ENCODE measurements at regions not wholly inside any gene's neighbourhood (a gene's known extent, or its start where the extent isn't known, plus 50 kb on each side); places are given as distances from the start of the nearest gene placed in this dataset.
"Not testable (repeated sequence)": the region's sequence is repeated elsewhere in the genome, so short reads cannot be mapped to it uniquely, and the experiment has no call there.

GRCh38 chr1:198950036-198950435 is 311.2 kb downstream of the PTPRC start:
- TF ChIP-seq CTCF (conservative IDR thresholded peaks at IDR 0.05; ENCODE audit: low read depth, low read length), result no peak
- Histone ChIP-seq H3K27ac (no peak overlapping the region), H3K36me3 (ENCODE audit: insufficient read depth) (no peaks in the 10 kb centered on the region), H3K4me3 (IDR thresholded peaks at IDR 0.05; ENCODE audit: insufficient read depth, low read depth, low read length) (no peak overlapping the region), H3K9ac (no peak overlapping the region), H2AFZ (ENCODE audit: low read depth) (no peak overlapping the region), H4K20me1 (ENCODE audit: insufficient read depth) (no peaks in the 10 kb centered on the region), H3K4me2 (no peak overlapping the region), H3K27me3 (ENCODE audit: insufficient read depth, low read depth) (no peaks in the 10 kb centered on the region), H3K4me1 (ENCODE audit: low read depth, poor library complexity, severe bottlenecking) (no peaks in the 10 kb centered on the region), H3K79me2 (ENCODE audit: insufficient read depth, low read depth) (no peaks in the 10 kb centered on the region)

- no peak overlapping the region for H3K9ac ChIP-seq
- H2AFZ ChIP-seq (ENCODE audit: low read depth), result no peak overlapping the region
- no peaks in the 10 kb centered on the region for H3K79me2 ChIP-seq (ENCODE audit: insufficient read depth, low read depth)
- H3K4me2 ChIP-seq, result no peak overlapping the region
- no peak overlapping the region for H3K27ac ChIP-seq
- no peaks in the 10 kb centered on the region for H4K20me1 ChIP-seq (ENCODE audit: insufficient read depth)
- no peak for TF ChIP-seq CTCF (conservative IDR thresholded peaks at IDR 0.05; ENCODE audit: low read depth, low read length)
- H3K4me3 ChIP-seq (IDR thresholded peaks at IDR 0.05; ENCODE audit: insufficient read depth, low read depth, low read length), result no peak overlapping the region
- H3K36me3 ChIP-seq (ENCODE audit: insufficient read depth), result no peaks in the 10 kb centered on the region
- H3K27me3 ChIP-seq (ENCODE audit: insufficient read depth, low read depth), result no peaks in the 10 kb centered on the region
- H3K4me1 ChIP-seq (ENCODE audit: low read depth, poor library complexity, severe bottlenecking), result no peaks in the 10 kb centered on the region
Observed at GRCh38 chr1:198955085-198955484, 316.2 kb downstream of the PTPRC start.

DNA sequence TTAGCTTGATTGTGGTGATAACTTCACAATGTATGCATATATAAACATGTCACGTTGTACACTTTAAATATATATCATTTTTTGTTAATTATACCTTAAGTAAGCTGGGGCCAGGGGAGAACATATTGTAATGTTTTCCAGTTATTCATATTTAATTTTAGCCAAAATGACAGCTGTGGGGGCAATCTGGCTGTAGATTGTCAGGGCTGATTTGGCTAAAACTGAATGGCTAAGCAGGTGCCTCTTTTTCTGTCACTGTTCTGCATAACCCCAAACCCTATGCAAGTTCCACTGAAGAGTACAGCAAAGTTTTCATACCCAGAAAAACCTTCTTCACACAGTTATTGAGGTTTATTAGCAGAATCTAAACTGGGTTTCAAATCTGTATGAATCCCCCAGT is 318.2 kb downstream of the PTPRC start:
- no peak overlapping the region for H3K27ac ChIP-seq
- H3K79me2 ChIP-seq (ENCODE audit: insufficient read depth, low read depth), result no peaks in the 10 kb centered on the region
- H3K9ac ChIP-seq, result no peak overlapping the region
- H3K4me1 ChIP-seq (ENCODE audit: low read depth, poor library complexity, severe bottlenecking), result no peaks in the 10 kb centered on the region
- no peaks in the 10 kb centered on the region for H3K36me3 ChIP-seq (ENCODE audit: insufficient read depth)
- H3K4me3 ChIP-seq (IDR thresholded peaks at IDR 0.05; ENCODE audit: insufficient read depth, low read depth, low read length), result no peak overlapping the region
- H3K27me3 ChIP-seq (ENCODE audit: insufficient read depth, low read depth), result no peaks in the 10 kb centered on the region
- no peak overlapping the region for H2AFZ ChIP-seq (ENCODE audit: low read depth)
- no peak for TF ChIP-seq CTCF (conservative IDR thresholded peaks at IDR 0.05; ENCODE audit: low read depth, low read length)
- H3K4me2 ChIP-seq, result no peak overlapping the region
- H4K20me1 ChIP-seq (ENCODE audit: insufficient read depth), result no peaks in the 10 kb centered on the region

DNA sequence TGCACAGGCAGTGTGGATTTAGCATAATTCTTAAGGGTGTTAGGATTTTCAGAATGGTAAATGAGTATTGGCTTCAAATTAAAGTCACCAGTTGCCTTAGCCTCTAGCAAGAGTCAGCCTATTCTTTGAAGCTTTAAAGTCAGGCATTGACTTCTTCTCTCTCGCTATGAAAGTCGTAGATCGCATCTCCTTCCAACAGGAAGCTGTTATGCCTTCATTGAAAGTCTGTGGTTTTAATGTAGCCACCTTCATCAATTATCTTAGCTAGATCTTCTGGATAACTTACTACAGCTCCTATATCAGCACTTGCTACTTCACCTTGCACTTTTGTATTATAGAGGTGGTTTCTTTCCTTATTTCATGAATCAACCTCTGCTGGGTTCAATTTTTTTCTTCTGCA is 320.2 kb downstream of the PTPRC start:
- Histone ChIP-seq H3K79me2 (ENCODE audit: insufficient read depth, low read depth) (no peaks in the 10 kb centered on the region), H3K4me1 (ENCODE audit: low read depth, poor library complexity, severe bottlenecking) (no peaks in the 10 kb centered on the region), H4K20me1 (ENCODE audit: insufficient read depth) (no peaks in the 10 kb centered on the region), H3K27me3 (ENCODE audit: insufficient read depth, low read depth) (no peaks in the 10 kb centered on the region), H3K9ac (no peak overlapping the region), H3K4me2 (no peak overlapping the region), H3K36me3 (ENCODE audit: insufficient read depth) (no peaks in the 10 kb centered on the region), H3K27ac (no peak overlapping the region), H3K4me3 (IDR thresholded peaks at IDR 0.05; ENCODE audit: insufficient read depth, low read depth, low read length) (no peak overlapping the region), H2AFZ (ENCODE audit: low read depth) (no peak overlapping the region)
- no peak for TF ChIP-seq CTCF (conservative IDR thresholded peaks at IDR 0.05; ENCODE audit: low read depth, low read length)

DNA sequence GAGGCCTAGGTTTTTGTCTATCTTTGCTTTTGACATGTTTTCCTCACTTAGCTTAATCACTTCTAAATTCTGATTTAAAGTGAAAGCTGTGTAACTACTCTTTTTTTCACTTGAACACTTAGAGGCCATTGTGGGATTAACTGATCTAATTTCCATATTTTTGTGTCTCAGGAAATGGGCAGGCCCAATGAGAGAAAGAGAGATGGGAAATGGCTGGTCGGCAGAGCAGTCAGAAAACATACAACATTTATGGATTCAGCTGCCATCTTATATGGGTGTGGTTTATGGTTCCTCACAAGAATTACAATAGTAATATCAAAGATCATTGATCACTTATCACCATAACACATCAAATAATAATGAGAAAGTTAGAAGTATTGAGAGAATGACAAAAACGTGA is 320.8 kb downstream of the PTPRC start:
- Histone ChIP-seq H3K36me3 (ENCODE audit: insufficient read depth) (no peaks in the 10 kb centered on the region), H2AFZ (ENCODE audit: low read depth) (no peak overlapping the region), H3K4me2 (no peak overlapping the region), H3K27ac (no peak overlapping the region), H3K27me3 (ENCODE audit: insufficient read depth, low read depth) (no peaks in the 10 kb centered on the region), H4K20me1 (ENCODE audit: insufficient read depth) (no peaks in the 10 kb centered on the region), H3K4me3 (IDR thresholded peaks at IDR 0.05; ENCODE audit: insufficient read depth, low read depth, low read length) (no peak overlapping the region), H3K4me1 (ENCODE audit: low read depth, poor library complexity, severe bottlenecking) (no peaks in the 10 kb centered on the region), H3K9ac (no peak overlapping the region), H3K79me2 (ENCODE audit: insufficient read depth, low read depth) (no peaks in the 10 kb centered on the region)
- no peak for TF ChIP-seq CTCF (conservative IDR thresholded peaks at IDR 0.05; ENCODE audit: low read depth, low read length)

GRCh38 chr1:198963796-198964195 is 325.0 kb downstream of the PTPRC start:
- H3K4me2 ChIP-seq; H3K36me3 ChIP-seq (ENCODE audit: insufficient read depth); H4K20me1 ChIP-seq (ENCODE audit: insufficient read depth); H3K27ac ChIP-seq; H3K4me1 ChIP-seq (ENCODE audit: low read depth, poor library complexity, severe bottlenecking); H3K27me3 ChIP-seq (ENCODE audit: insufficient read depth, low read depth); H2AFZ ChIP-seq (ENCODE audit: low read depth); H3K9ac ChIP-seq; H3K4me3 ChIP-seq (IDR thresholded peaks at IDR 0.05; ENCODE audit: insufficient read depth, low read depth, low read length); H3K79me2 ChIP-seq (ENCODE audit: insufficient read depth, low read depth): not testable (repeated sequence)
